Panc1 (cell line): ENCODE measurements at regions not wholly inside any gene's neighbourhood (a gene's known extent, or its start where the extent isn't known, plus 50 kb on each side); places are given as distances from the start of the nearest gene placed in this dataset.

Source experiments
- ATAC-seq: fragments of 200-7000 bp; cut with Tn5 transposase; 2 replicates; pipeline ENCODE4 v1.9.1; 2020; ENCODE audit warnings: mild to moderate bottlenecking, moderate library complexity
- BruUV-seq: library from RNA; stranded (reverse); fragments of 400-500 nt; replicated peaks from 2 replicates; lab custom pipeline; 2021; lab: Mats Ljungman, UMichigan
- CTCF ChIA-PET: fragments of 300-600 bp; sonication (Branson Sonifier 250); formaldehyde crosslinking; loops from one replicate; lab custom pipeline; 2022; ENCODE audit warnings: antibody characterized with exemption; lab: Charles Lee
- POLR2A ChIA-PET: fragments of 300-600 bp; sonication (Branson Sonifier 250); formaldehyde crosslinking; loops from one replicate; lab custom pipeline; 2022; ENCODE audit warnings: antibody characterized with exemption; lab: Charles Lee
- DNase-seq: peaks from one replicate; pipeline ENCODE4 v3.0.0-alpha.2; 2010; ENCODE audit warnings: low read depth, low spot score
- H3K27ac ChIP-seq: 2 replicates; pipeline ENCODE4 v1.5.1; 2011; ENCODE audit warnings: mild to moderate bottlenecking, low read length, inconsistent platforms
- H3K27me3 ChIP-seq: fragments of 200-500 bp; sonication (Bioruptor generic); 2 replicates; pipeline ENCODE4 v1.6.0; 2014; ENCODE audit warnings: low read length, inconsistent platforms; ENCODE audit not compliant: control insufficient read depth, insufficient read depth
- H3K36me3 ChIP-seq: fragments of 200-500 bp; sonication (Bioruptor generic); 2 replicates; pipeline ENCODE4 v1.5.1; 2014; ENCODE audit warnings: inconsistent platforms, mild to moderate bottlenecking, low read length, moderate library complexity; ENCODE audit not compliant: control insufficient read depth, insufficient read depth
- H3K4me1 ChIP-seq: 2 replicates; pipeline ENCODE4 v1.5.1; 2011; ENCODE audit warnings: inconsistent platforms, mild to moderate bottlenecking, low read length, moderate library complexity; ENCODE audit not compliant: control insufficient read depth, insufficient read depth
- H3K4me3 ChIP-seq, 2 experiments: 2 replicates each; pipeline ENCODE4 v1.5.1; 2011 to 2012; ENCODE audit warnings: low read depth in 2 of 2, low read length in 2 of 2, mild to moderate bottlenecking in 2 of 2, inconsistent platforms in 1 of 2, moderate library complexity in 1 of 2
- H3K9me3 ChIP-seq: fragments of 200-500 bp; sonication (Bioruptor generic); 2 replicates; pipeline ENCODE4 v1.5.1; 2014; ENCODE audit warnings: low read depth, mild to moderate bottlenecking, inconsistent platforms, low read length, moderate library complexity; ENCODE audit not compliant: control insufficient read depth, insufficient read depth
- POLR2AphosphoS5 ChIP-seq: IDR thresholded peaks from 2 replicates; pipeline ENCODE4 v1.6.1; 2012; ENCODE audit warnings: mild to moderate bottlenecking, low read depth, low read length, moderate library complexity
- REST ChIP-seq, 2 experiments: IDR thresholded peaks; 2 replicates each; pipeline ENCODE4 v1.6.1; 2011 to 2012; ENCODE audit warnings: low read depth in 2 of 2, control low read depth in 1 of 2, low read length in 1 of 2, mild to moderate bottlenecking in 1 of 2, moderate library complexity in 1 of 2; ENCODE audit not compliant: insufficient read depth in 1 of 2
- SIN3A ChIP-seq: IDR thresholded peaks from 2 replicates; pipeline ENCODE4 v1.6.1; 2012; ENCODE audit warnings: low read depth, mild to moderate bottlenecking, low read length, moderate library complexity, borderline replicate concordance; ENCODE audit not compliant: insufficient read depth
- TCF7L2 ChIP-seq: IDR thresholded peaks from 2 replicates; pipeline ENCODE4 v1.6.1; 2011; ENCODE audit warnings: mild to moderate bottlenecking, low read depth, low read length, inconsistent platforms
- in situ Hi-C: cut with HindIII; loops from 2 replicates; pipeline ENCODE4 v1.10.0; 2016; ENCODE audit warnings: low sequenced_read_pairs, low pct_unique_long_range_greater_than_20kb
- intact Hi-C: fragments of 100-400 bp; cut with micrococcal nuclease; formaldehyde crosslinking; loops from one replicate; pipeline ENCODE4 v1.10.0; 2022; ENCODE audit not compliant: unreplicated experiment
- TF ChIP-seq, protein P1 (sequence below): fragments of 450-650 bp; IDR thresholded peaks from 2 replicates; pipeline ENCODE4 v1.5.1; 2017; ENCODE audit warnings: mild to moderate bottlenecking

DNA sequence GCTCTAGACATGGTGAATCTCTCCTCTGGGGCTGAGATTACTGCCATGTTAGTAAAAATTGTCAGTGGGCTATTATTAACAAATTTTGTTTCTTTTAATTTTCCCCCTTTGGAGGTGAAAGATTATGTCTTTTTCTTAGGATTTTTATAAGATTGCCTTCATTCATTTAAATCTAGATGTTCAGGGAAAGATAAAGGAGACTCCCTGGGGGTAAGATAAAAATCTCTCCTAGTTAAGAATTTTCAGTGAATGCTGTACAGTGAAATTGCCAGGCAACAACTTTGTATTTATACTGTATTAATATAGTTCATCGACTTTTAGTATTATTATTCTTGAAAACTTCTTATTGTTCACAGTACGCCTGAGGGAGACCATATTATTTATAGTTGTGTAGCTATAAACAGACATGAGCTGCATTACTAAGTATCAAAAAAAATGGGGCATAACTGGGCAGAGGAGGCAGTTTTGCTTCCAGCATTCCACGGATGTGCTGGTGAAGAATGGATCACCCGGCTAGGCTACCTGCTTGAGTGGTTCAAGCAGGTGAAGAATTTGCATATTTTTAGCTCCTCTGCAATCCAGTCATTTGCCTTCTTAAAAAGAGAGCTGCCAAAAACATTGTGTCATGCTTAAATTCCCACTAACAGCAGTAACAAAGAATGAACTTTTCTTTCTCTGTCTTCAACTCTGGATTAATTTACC is 552.1 kb downstream of the DNAJB9 start:
- in situ Hi-C loops = no loop called here
- ATAC-seq (no peak), DNase-seq (no peak)
- Histone ChIP-seq H3K36me3 (no peaks in the 10 kb centered on the region), H3K4me1 (no peaks in the 10 kb centered on the region), H3K27ac (no peak overlapping the region), H3K9me3 (no peaks in the 10 kb centered on the region), H3K4me3 (no peak overlapping the region), H3K27me3 (no peaks in the 10 kb centered on the region)
- BruUV-seq = no TSS peak
- POLR2A ChIA-PET = no interaction called here
- TF ChIP-seq TCF7L2 = no peak
- TF ChIP-seq, protein P1, sequence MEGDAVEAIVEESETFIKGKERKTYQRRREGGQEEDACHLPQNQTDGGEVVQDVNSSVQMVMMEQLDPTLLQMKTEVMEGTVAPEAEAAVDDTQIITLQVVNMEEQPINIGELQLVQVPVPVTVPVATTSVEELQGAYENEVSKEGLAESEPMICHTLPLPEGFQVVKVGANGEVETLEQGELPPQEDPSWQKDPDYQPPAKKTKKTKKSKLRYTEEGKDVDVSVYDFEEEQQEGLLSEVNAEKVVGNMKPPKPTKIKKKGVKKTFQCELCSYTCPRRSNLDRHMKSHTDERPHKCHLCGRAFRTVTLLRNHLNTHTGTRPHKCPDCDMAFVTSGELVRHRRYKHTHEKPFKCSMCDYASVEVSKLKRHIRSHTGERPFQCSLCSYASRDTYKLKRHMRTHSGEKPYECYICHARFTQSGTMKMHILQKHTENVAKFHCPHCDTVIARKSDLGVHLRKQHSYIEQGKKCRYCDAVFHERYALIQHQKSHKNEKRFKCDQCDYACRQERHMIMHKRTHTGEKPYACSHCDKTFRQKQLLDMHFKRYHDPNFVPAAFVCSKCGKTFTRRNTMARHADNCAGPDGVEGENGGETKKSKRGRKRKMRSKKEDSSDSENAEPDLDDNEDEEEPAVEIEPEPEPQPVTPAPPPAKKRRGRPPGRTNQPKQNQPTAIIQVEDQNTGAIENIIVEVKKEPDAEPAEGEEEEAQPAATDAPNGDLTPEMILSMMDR = no peak
- intact Hi-C loops = no loop called here
- CTCF ChIA-PET = no interaction called here

DNA sequence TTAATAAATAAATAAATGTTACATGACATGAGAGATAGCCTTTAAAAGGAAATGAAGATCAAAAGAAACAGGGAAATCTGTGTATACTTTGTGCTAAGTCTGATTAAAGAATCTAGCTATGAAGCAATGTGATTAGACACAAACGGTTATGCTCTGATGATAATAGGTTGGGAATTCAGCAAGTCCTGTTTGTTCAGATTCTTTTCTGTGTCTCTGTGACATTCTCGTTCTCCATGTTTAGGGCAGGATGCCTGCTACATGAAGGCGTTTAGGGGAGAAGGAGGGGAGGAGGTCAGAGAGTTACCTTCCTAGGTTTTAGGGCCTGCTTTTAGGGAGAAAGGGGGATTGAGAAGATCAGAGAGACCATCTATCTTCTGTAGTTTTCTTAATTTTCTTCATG is 555.3 kb downstream of the DNAJB9 start:
- in situ Hi-C loops = no loop called here
- Histone ChIP-seq H3K27ac (no peak overlapping the region), H3K4me3 (no peak overlapping the region), H3K36me3 (no peaks in the 10 kb centered on the region), H3K4me1 (no peaks in the 10 kb centered on the region), H3K9me3 (no peaks in the 10 kb centered on the region), H3K27me3 (no peaks in the 10 kb centered on the region)
- ChIA-PET POLR2A (no interaction called here), CTCF (no interaction called here)
- TF ChIP-seq TCF7L2 = no peak
- TF ChIP-seq SIN3A = no peak
- no peak for TF ChIP-seq REST (IDR thresholded peaks at IDR 0.05; ENCODE audit: insufficient read depth in 1 of 2, low read depth in 2 of 2, low read length in 1 of 2)
- TF ChIP-seq POLR2AphosphoS5 = no peak
- TF ChIP-seq, protein P1 = no peak
- no peak for ATAC-seq
- BruUV-seq = no TSS peak
- no peak for DNase-seq
- intact Hi-C loops = no loop called here
